Activated CD4-positive, alpha-beta memory T cell treated with anti-CD3 and anti-CD28 coated beads, Interleukin-2, amount 10 ng/mL, durations not matched to agents 7 days and 5 days (primary cell): ENCODE measurements at regions not wholly inside any gene's neighbourhood (a gene's known extent, or its start where the extent isn't known, plus 50 kb on each side); places are given as distances from the start of the nearest gene placed in this dataset.

ENCODE experiments used
- CTCF ChIA-PET: fragments of 350-600 bp; sonication (Branson Sonifier 250); formaldehyde crosslinking; loops from one replicate; lab custom pipeline; 2021; ENCODE audit warnings: antibody characterized with exemption, inconsistent platforms; lab: Charles Lee
- POLR2A ChIA-PET: fragments of 350-600 bp; sonication (Branson Sonifier 250); formaldehyde crosslinking; loops from one replicate; lab custom pipeline; 2021; ENCODE audit warnings: antibody characterized with exemption; lab: Charles Lee
- DNase-seq: peaks from one replicate; pipeline ENCODE4 v3.0.0-alpha.2; 2020
- H3K27ac Mint-ChIP-seq: one replicate; pipeline ENCODE4 v1.8.0; 2021; ENCODE audit warnings: mild to moderate bottlenecking, mixed read lengths
- H3K27me3 Mint-ChIP-seq: one replicate; pipeline ENCODE4 v1.8.0; 2021; ENCODE audit warnings: mixed read lengths
- H3K36me3 Mint-ChIP-seq: one replicate; pipeline ENCODE4 v1.8.0; 2021; ENCODE audit warnings: low read depth, mixed read lengths
- H3K4me1 Mint-ChIP-seq: one replicate; pipeline ENCODE4 v1.8.0; 2021; ENCODE audit warnings: mixed read lengths
- H3K4me3 Mint-ChIP-seq: one replicate; pipeline ENCODE4 v1.8.0; 2021; ENCODE audit warnings: mild to moderate bottlenecking, mixed read lengths
- H3K9me3 Mint-ChIP-seq: one replicate; pipeline ENCODE4 v1.8.0; 2021; ENCODE audit warnings: mixed read lengths

GRCh38 chrX:51954592-51954991 lies 61.2 kb downstream of the MAGED1 start:
- ChIA-PET POLR2A (no interaction called here), CTCF (interaction anchor here (0.6 kb wide), 1 partner anchor 61 kb away, joined by 3 read pairs; the partner anchor contains the start of gene MAGED1)
- no peaks in the 10 kb centered on the region for H3K9me3 Mint-ChIP-seq
- no peak overlapping the region for H3K4me3 Mint-ChIP-seq
- no peak for DNase-seq
- H3K27me3 Mint-ChIP-seq, result peaks cover 5% of the 10 kb centered on the region
- no peak overlapping the region for H3K27ac Mint-ChIP-seq
- H3K36me3 Mint-ChIP-seq, result no peaks in the 10 kb centered on the region
- H3K4me1 Mint-ChIP-seq, result no peaks in the 10 kb centered on the region

GRCh38 chrX:51955200-51955599 lies 61.8 kb downstream of the MAGED1 start:
- ChIA-PET POLR2A (no interaction called here), CTCF (no interaction called here)
- DNase-seq, result no peak
- Mint-ChIP-seq H3K27me3 (peaks cover 5% of the 10 kb centered on the region), H3K36me3 (no peaks in the 10 kb centered on the region), H3K4me3 (no peak overlapping the region), H3K9me3 (no peaks in the 10 kb centered on the region), H3K4me1 (no peaks in the 10 kb centered on the region), H3K27ac (no peak overlapping the region)

- ChIA-PET CTCF (no interaction called here), POLR2A (no interaction called here)
- Mint-ChIP-seq H3K36me3 (no peaks in the 10 kb centered on the region), H3K9me3 (no peaks in the 10 kb centered on the region), H3K4me3 (no peak overlapping the region), H3K27ac (no peak overlapping the region), H3K27me3 (peaks cover 5% of the 10 kb centered on the region), H3K4me1 (no peaks in the 10 kb centered on the region)
- no peak for DNase-seq
Measured at GRCh38 chrX:51956441-51956840, 63.0 kb downstream of the MAGED1 start.

GRCh38 chrX:51975360-51975759 lies 81.9 kb downstream of the MAGED1 start:
- Mint-ChIP-seq H3K27ac (no peak overlapping the region), H3K27me3 (peaks cover 2% of the 10 kb centered on the region), H3K4me3 (no peak overlapping the region), H3K9me3 (no peaks in the 10 kb centered on the region), H3K4me1 (no peaks in the 10 kb centered on the region), H3K36me3 (no peaks in the 10 kb centered on the region)
- CTCF ChIA-PET, result no interaction called here
- DNase-seq, result no peak
- POLR2A ChIA-PET, result no interaction called here

- Mint-ChIP-seq H3K4me1 (no peaks in the 10 kb centered on the region), H3K36me3 (no peaks in the 10 kb centered on the region), H3K4me3 (no peak overlapping the region), H3K9me3 (no peaks in the 10 kb centered on the region), H3K27me3 (peaks cover 2% of the 10 kb centered on the region), H3K27ac (no peak overlapping the region)
- no peak for DNase-seq
- ChIA-PET POLR2A (no interaction called here), CTCF (no interaction called here)
Measured at GRCh38 chrX:51975811-51976210, 82.4 kb downstream of the MAGED1 start.

- POLR2A ChIA-PET, result no interaction called here
- Mint-ChIP-seq H3K4me1 (no peaks in the 10 kb centered on the region), H3K27me3 (peaks cover 2% of the 10 kb centered on the region), H3K27ac (no peak overlapping the region), H3K36me3 (no peaks in the 10 kb centered on the region), H3K4me3 (no peak overlapping the region), H3K9me3 (no peaks in the 10 kb centered on the region)
- CTCF ChIA-PET, result no interaction called here
- DNase-seq, result no peak
Measured at GRCh38 chrX:51976503-51976902, 83.1 kb downstream of the MAGED1 start.
